ENCODE measurements at regions not wholly inside any gene's neighbourhood (a gene's known extent, or its start where the extent isn't known, plus 50 kb on each side); places are given as distances from the start of the nearest gene placed in this dataset.

- H3K27ac Mint-ChIP-seq (ENCODE audit: unreplicated experiment), result no peak overlapping the region
- H3K4me1 Mint-ChIP-seq (ENCODE audit: low read depth), result no peaks in the 10 kb centered on the region
- no peaks in the 10 kb centered on the region for H3K27me3 Mint-ChIP-seq (ENCODE audit: low read depth)
- H3K9me3 Mint-ChIP-seq (ENCODE audit: low read depth), result peaks cover 5% of the 10 kb centered on the region
- no peak overlapping the region for H3K4me3 Mint-ChIP-seq (ENCODE audit: unreplicated experiment)
- no peaks in the 10 kb centered on the region for H3K36me3 Mint-ChIP-seq (ENCODE audit: low read depth)
- no peak for TF ChIP-seq CTCF (IDR thresholded peaks at IDR 0.05)
- DNase-seq (ENCODE audit: low spot score), result no peak
Measured at GRCh38 chr12:19925841-19926240, 442.5 kb upstream of the PDE3A start.

- peaks cover 5% of the 10 kb centered on the region for H3K9me3 Mint-ChIP-seq (ENCODE audit: low read depth)
- H3K36me3 Mint-ChIP-seq (ENCODE audit: low read depth), result no peaks in the 10 kb centered on the region
- H3K4me1 Mint-ChIP-seq (ENCODE audit: low read depth), result no peaks in the 10 kb centered on the region
- no peak for TF ChIP-seq CTCF (IDR thresholded peaks at IDR 0.05)
- no peak overlapping the region for H3K4me3 Mint-ChIP-seq (ENCODE audit: unreplicated experiment)
- no peak for DNase-seq (ENCODE audit: low spot score)
- H3K27me3 Mint-ChIP-seq (ENCODE audit: low read depth), result no peaks in the 10 kb centered on the region
- H3K27ac Mint-ChIP-seq (ENCODE audit: unreplicated experiment), result no peak overlapping the region
Measured at GRCh38 chr12:19926266-19926665, 442.1 kb upstream of the PDE3A start.

- no peaks in the 10 kb centered on the region for H3K36me3 Mint-ChIP-seq (ENCODE audit: low read depth)
- peaks cover 4% of the 10 kb centered on the region for H3K9me3 Mint-ChIP-seq (ENCODE audit: low read depth)
- TF ChIP-seq CTCF (IDR thresholded peaks at IDR 0.05), result no peak
- no peaks in the 10 kb centered on the region for H3K4me1 Mint-ChIP-seq (ENCODE audit: low read depth)
- no peak overlapping the region for H3K4me3 Mint-ChIP-seq (ENCODE audit: unreplicated experiment)
- H3K27ac Mint-ChIP-seq (ENCODE audit: unreplicated experiment), result no peak overlapping the region
- no peaks in the 10 kb centered on the region for H3K27me3 Mint-ChIP-seq (ENCODE audit: low read depth)
- no peak for DNase-seq (ENCODE audit: low spot score)
Measured at GRCh38 chr12:19927661-19928060, 440.7 kb upstream of the PDE3A start.

GRCh38 chr12:19932413-19932812, 435.9 kb upstream of the PDE3A start:
- Mint-ChIP-seq H3K27me3 (ENCODE audit: low read depth) (no peaks in the 10 kb centered on the region), H3K4me3 (ENCODE audit: unreplicated experiment) (no peak overlapping the region), H3K9me3 (ENCODE audit: low read depth) (no peaks in the 10 kb centered on the region), H3K27ac (ENCODE audit: unreplicated experiment) (no peak overlapping the region), H3K36me3 (ENCODE audit: low read depth) (no peaks in the 10 kb centered on the region), H3K4me1 (ENCODE audit: low read depth) (no peaks in the 10 kb centered on the region)
- no peak for DNase-seq (ENCODE audit: low spot score)
- no peak for TF ChIP-seq CTCF (IDR thresholded peaks at IDR 0.05)

- Mint-ChIP-seq H3K27me3 (ENCODE audit: low read depth) (no peaks in the 10 kb centered on the region), H3K4me3 (ENCODE audit: unreplicated experiment) (no peak overlapping the region), H3K4me1 (ENCODE audit: low read depth) (no peaks in the 10 kb centered on the region), H3K27ac (ENCODE audit: unreplicated experiment) (no peak overlapping the region), H3K36me3 (ENCODE audit: low read depth) (no peaks in the 10 kb centered on the region), H3K9me3 (ENCODE audit: low read depth) (no peaks in the 10 kb centered on the region)
- no peak for TF ChIP-seq CTCF (IDR thresholded peaks at IDR 0.05)
- DNase-seq (ENCODE audit: low spot score), result no peak
Measured at GRCh38 chr12:19933924-19934323, 434.4 kb upstream of the PDE3A start.

Measured in chondrocyte (in vitro differentiated cells).